BE2C (cell line): ENCODE measurements at regions not wholly inside any gene's neighbourhood (a gene's known extent, or its start where the extent isn't known, plus 50 kb on each side); places are given as distances from the start of the nearest gene placed in this dataset.

ENCODE experiments used
- DNase-seq: peaks from one replicate; pipeline ENCODE4 v3.0.0-alpha.2; 2020
- H3K27me3 ChIP-seq: fragments of 250-450 bp; sonication (Bioruptor Pico); 2 replicates; pipeline ENCODE4 v1.5.1; 2020; ENCODE audit warnings: mild to moderate bottlenecking
- H3K36me3 ChIP-seq: fragments of 250-450 bp; sonication (Bioruptor Pico); 2 replicates; pipeline ENCODE4 v1.5.1; 2020; ENCODE audit warnings: mild to moderate bottlenecking
- H3K4me1 ChIP-seq: fragments of 250-450 bp; sonication (Bioruptor Pico); 2 replicates; pipeline ENCODE4 v1.5.1; 2020
- H3K4me3 ChIP-seq: 2 replicates; pipeline ENCODE4 v1.5.1; 2011; ENCODE audit warnings: low read depth, low read length
- H3K9me3 ChIP-seq: fragments of 250-450 bp; sonication (Bioruptor Pico); 2 replicates; pipeline ENCODE4 v1.5.1; 2020
- TF ChIP-seq, protein P1 (sequence below): IDR thresholded peaks from 2 replicates; pipeline ENCODE4 v1.5.1; 2012; ENCODE audit warnings: mild to moderate bottlenecking, low read depth, low read length

- Histone ChIP-seq H3K4me1 (peaks cover 2% of the 10 kb centered on the region), H3K27me3 (no peaks in the 10 kb centered on the region), H3K36me3 (no peaks in the 10 kb centered on the region), H3K4me3 (no peak overlapping the region), H3K9me3 (no peaks in the 10 kb centered on the region)
- DNase-seq: no peak
- TF ChIP-seq, protein P1, sequence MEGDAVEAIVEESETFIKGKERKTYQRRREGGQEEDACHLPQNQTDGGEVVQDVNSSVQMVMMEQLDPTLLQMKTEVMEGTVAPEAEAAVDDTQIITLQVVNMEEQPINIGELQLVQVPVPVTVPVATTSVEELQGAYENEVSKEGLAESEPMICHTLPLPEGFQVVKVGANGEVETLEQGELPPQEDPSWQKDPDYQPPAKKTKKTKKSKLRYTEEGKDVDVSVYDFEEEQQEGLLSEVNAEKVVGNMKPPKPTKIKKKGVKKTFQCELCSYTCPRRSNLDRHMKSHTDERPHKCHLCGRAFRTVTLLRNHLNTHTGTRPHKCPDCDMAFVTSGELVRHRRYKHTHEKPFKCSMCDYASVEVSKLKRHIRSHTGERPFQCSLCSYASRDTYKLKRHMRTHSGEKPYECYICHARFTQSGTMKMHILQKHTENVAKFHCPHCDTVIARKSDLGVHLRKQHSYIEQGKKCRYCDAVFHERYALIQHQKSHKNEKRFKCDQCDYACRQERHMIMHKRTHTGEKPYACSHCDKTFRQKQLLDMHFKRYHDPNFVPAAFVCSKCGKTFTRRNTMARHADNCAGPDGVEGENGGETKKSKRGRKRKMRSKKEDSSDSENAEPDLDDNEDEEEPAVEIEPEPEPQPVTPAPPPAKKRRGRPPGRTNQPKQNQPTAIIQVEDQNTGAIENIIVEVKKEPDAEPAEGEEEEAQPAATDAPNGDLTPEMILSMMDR: no peak
These were observed 452.3 kb upstream of the MDGA2 start for GRCh38 chr14:48127674-48128073.

GRCh38 chr14:48125654-48126053 lies 450.2 kb upstream of the MDGA2 start:
- Histone ChIP-seq H3K9me3 (no peaks in the 10 kb centered on the region), H3K36me3 (no peaks in the 10 kb centered on the region), H3K4me1 (peaks cover 2% of the 10 kb centered on the region), H3K4me3 (no peak overlapping the region), H3K27me3 (no peaks in the 10 kb centered on the region)
- DNase-seq: peak; percentile 19
- TF ChIP-seq, protein P1: no peak

GRCh38 chr14:48113713-48114112 lies 438.3 kb upstream of the MDGA2 start:
- DNase-seq: no peak
- Histone ChIP-seq H3K4me1 (no peaks in the 10 kb centered on the region; the same call in 1 of the 2 replicates), H3K9me3 (no peaks in the 10 kb centered on the region), H3K36me3 (no peaks in the 10 kb centered on the region), H3K27me3 (no peaks in the 10 kb centered on the region), H3K4me3 (no peak overlapping the region)
- TF ChIP-seq, protein P1: no peak

DNA sequence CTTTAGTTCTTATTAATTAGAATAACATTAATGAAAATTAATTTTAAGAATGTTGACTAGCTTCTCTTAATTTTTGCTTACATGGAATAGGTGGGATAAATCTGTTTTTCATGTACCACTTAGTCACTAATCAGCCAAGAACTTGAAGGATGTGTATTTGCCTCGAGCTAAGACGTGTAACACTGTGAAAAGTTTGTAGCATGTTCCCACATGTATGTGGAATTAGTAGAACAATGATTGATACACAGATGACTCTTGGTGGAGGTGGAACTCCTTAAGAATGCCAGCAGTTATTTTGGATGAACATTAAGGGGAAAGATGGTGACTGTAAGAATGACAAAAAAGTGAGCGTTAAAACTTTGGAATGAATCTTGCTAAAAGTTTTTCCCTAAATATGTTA lies 435.7 kb upstream of the MDGA2 start:
- H3K9me3 ChIP-seq: no peaks in the 10 kb centered on the region
- H3K36me3 ChIP-seq: no peaks in the 10 kb centered on the region
- no peaks in the 10 kb centered on the region; the same call in 1 of the 2 replicates for H3K4me1 ChIP-seq
- TF ChIP-seq, protein P1: no peak
- DNase-seq: no peak
- H3K4me3 ChIP-seq: no peak overlapping the region
- H3K27me3 ChIP-seq: no peaks in the 10 kb centered on the region

DNA sequence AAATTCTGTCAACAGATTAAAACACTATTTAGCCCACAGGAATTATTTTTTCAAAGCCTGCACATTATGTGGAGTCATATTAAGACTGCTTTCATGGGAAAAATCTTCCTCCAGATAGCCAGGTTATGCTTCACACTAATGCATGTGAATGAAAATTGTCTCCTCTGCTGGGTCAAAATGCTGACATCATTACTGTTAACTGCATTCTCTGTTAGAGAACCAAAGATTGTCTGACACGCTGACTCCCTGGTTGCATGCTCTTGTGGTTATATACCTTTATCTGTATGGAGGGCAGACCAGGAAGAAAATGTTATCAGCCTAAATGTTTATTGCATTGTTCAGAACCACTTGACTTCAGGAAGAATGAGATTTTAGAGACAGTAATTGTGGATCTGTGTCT lies 432.2 kb upstream of the MDGA2 start:
- no peak overlapping the region for H3K4me3 ChIP-seq
- H3K27me3 ChIP-seq: no peaks in the 10 kb centered on the region
- no peaks in the 10 kb centered on the region for H3K9me3 ChIP-seq
- H3K4me1 ChIP-seq: no peaks in the 10 kb centered on the region; the same call in 1 of the 2 replicates
- no peaks in the 10 kb centered on the region for H3K36me3 ChIP-seq
- DNase-seq: no peak
- TF ChIP-seq, protein P1: no peak

DNA sequence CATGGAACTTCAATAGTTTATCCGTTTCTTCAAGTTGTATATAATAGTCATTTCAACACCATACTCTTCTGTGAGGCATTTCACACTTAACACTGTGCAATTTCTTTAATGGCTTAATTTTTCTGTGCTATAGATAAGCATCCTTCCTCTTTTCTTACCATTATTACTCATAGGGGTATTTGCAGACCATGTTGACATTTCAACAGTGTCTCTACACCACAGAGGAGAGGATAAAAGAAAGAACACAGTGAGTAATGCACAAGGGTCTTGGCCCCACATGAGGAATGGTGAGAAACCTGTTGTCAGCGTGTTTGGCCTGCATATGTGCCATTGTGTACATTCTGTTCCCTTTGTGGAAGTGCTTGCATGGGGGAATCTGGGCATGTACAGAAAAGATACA lies 421.5 kb upstream of the MDGA2 start:
- no peaks in the 10 kb centered on the region for H3K36me3 ChIP-seq
- TF ChIP-seq, protein P1: no peak
- no peaks in the 10 kb centered on the region for H3K4me1 ChIP-seq
- no peak overlapping the region for H3K4me3 ChIP-seq
- no peaks in the 10 kb centered on the region for H3K27me3 ChIP-seq
- no peak for DNase-seq
- H3K9me3 ChIP-seq: no peaks in the 10 kb centered on the region
